ENCODE measurements at regions not wholly inside any gene's neighbourhood (a gene's known extent, or its start where the extent isn't known, plus 50 kb on each side); places are given as distances from the start of the nearest gene placed in this dataset.

DNA sequence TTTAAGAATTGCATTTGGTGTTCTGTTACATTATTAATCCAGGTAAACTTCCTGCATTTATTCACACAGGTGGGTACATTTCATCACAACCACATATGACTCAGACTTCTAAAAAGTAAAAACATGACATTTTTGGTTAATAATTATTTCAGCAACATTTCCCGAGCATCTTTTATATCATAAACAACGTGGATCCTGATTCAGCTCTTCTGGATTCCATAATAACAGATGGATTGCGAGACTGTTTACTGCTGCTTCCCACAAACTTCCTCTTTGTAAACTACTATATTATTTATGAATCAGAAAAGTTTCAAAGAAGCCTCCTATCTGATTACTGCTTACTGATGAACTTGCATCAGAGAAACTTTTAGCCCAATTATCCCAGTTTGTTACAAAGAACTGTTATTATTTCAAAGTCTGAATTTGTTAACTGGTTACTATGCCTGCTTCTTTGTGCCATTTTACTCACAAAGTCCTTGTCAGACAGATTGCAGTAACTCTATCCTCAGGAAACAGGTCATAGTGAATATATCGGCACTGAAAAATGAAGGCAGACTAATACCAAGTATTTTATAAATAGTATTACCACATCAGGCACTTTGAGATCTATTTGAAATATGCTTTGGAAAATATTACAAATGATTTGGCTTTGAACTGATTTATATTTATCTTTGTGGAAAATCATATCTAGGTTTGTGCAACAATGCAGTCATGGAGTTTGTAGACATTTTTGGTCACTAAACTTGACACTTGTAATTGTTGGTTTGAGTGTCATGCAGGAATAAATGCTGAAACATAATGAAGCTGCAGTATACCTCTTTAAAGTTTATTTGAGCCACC lies 511.6 kb downstream of the PLCL1 start:
- TF ChIP-seq POLR2A (IDR thresholded peaks at IDR 0.05), result no peak
- TF ChIP-seq, protein P1, sequence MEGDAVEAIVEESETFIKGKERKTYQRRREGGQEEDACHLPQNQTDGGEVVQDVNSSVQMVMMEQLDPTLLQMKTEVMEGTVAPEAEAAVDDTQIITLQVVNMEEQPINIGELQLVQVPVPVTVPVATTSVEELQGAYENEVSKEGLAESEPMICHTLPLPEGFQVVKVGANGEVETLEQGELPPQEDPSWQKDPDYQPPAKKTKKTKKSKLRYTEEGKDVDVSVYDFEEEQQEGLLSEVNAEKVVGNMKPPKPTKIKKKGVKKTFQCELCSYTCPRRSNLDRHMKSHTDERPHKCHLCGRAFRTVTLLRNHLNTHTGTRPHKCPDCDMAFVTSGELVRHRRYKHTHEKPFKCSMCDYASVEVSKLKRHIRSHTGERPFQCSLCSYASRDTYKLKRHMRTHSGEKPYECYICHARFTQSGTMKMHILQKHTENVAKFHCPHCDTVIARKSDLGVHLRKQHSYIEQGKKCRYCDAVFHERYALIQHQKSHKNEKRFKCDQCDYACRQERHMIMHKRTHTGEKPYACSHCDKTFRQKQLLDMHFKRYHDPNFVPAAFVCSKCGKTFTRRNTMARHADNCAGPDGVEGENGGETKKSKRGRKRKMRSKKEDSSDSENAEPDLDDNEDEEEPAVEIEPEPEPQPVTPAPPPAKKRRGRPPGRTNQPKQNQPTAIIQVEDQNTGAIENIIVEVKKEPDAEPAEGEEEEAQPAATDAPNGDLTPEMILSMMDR (IDR thresholded peaks at IDR 0.05), result no peak
